GM12892 (cell line): ENCODE measurements at regions not wholly inside any gene's neighbourhood (a gene's known extent, or its start where the extent isn't known, plus 50 kb on each side); places are given as distances from the start of the nearest gene placed in this dataset.

Experiments
- POLR2A ChIP-seq: IDR thresholded peaks from 2 replicates; pipeline ENCODE4 v1.6.1; 2011; ENCODE audit warnings: low read depth, low read length, control low read depth
- POLR2AphosphoS5 ChIP-seq: IDR thresholded peaks from 2 replicates; pipeline ENCODE4 v1.6.1; 2011; ENCODE audit warnings: low read depth, low read length, control low read depth

DNA sequence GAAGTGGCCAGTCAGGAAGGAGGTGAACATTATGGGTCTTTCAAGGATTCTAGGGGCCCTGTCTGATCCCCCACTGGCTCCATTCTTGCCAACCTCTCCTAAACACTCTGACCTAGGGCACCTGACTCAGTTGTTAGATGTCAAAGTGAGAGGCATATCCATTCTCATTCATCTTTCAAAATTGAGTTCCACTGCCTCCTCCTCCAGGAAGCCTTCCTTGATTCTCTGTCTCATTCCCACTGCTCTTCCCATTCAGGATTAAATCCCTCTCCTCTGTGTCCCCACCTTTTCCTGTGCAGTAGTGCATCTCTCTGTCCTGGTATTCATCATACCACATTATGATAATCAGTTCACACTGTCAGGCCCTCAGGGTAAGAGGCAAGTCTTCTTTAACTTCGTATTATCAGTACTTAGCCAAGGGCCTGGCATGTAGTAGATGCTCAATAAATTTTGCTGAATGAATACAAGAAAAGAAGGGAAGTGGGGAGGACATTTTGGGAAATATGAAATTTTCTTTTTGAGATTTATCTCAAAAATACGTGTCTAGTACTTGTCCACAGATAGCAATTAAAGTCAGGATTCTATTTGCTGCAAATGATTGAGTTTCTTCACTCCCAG, 61.8 kb upstream of the ITPKB start:
- TF ChIP-seq POLR2A (no peak), POLR2AphosphoS5 (no peak)
